NCI-H1436 treated with DMSO at 0.1 percent for 48 hours (cell line): ENCODE measurements at regions not wholly inside any gene's neighbourhood (a gene's known extent, or its start where the extent isn't known, plus 50 kb on each side); places are given as distances from the start of the nearest gene placed in this dataset.
"Not testable (repeated sequence)": the region's sequence is repeated elsewhere in the genome, so short reads cannot be mapped to it uniquely, and the experiment has no call there.

Experiments used
- DNase-seq: peaks from one replicate; lab custom pipeline; 2025; lab: John Stamatoyannopoulos, UW

DNA sequence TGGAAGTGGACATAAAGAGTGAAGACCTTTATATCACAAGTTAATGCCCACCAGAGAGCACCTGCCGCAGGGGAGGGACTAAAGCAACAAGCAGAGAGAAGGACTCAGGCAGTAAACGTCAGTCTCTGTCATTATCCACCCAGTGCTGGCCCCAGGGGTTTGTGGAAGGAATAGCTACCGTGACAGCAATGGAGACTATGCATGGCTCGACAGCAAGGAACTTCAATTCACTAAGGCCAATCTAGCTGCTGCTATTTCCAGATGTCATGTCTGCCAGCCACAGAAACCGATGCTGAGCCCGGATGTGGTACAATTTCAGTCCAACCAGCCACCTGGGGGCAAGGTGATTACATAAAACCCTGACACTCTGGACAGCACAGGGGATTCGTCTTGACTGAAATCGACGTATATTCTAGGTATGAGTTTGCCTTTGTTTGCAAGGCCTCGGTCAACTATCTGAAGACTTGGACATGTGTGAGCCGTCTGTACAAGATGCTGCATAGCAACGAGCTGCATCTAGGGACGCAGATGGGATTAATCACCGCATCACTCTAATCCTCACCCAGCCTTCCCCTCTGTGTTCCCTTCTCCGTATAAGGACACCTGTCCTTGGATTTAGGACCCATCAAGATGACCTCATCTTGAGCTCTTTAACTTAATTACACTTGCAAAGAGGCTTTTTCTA lies 154.1 kb upstream of the SH3BP4 start:
- DNase-seq: no peak

DNA sequence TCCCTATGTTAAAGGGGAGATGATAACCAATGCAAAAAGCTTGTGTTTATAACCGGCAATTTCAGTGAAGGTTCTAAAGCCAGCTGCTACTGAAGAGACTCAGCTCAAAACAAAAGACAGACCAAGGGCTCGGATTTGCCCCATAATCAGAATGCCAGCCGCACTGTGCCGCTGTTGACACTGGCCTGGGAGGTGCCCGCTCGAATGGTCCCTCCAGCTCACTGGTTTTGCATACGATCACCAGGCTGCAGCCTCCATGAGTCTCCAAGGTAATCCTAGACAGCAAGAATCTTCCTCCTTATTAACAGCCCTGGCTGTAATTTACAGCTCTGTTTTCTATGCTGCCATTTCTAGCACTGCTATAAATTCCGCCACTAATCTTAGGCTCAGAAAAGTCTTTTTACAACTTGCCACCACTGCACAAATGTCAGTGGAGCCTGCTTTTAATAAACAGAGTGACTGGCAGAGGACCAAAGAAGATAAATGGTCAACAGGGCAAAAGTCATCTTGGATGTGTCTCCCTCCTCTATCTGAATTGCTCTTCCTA lies 155.7 kb upstream of the SH3BP4 start:
- DNase-seq: no peak

GRCh38 chr2:234795272-234795920 lies 156.4 kb upstream of the SH3BP4 start:
- DNase-seq: no peak

GRCh38 chr2:234794866-234795265 lies 157.0 kb upstream of the SH3BP4 start:
- DNase-seq: no peak

- no peak for DNase-seq
Observed at GRCh38 chr2:234793212-234793785, 158.5 kb upstream of the SH3BP4 start.

GRCh38 chr2:234792621-234793022 lies 159.2 kb upstream of the SH3BP4 start:
- DNase-seq: no peak

- not testable (repeated sequence) for DNase-seq
Observed at GRCh38 chr2:234792096-234792495, 159.7 kb upstream of the SH3BP4 start.

DNA sequence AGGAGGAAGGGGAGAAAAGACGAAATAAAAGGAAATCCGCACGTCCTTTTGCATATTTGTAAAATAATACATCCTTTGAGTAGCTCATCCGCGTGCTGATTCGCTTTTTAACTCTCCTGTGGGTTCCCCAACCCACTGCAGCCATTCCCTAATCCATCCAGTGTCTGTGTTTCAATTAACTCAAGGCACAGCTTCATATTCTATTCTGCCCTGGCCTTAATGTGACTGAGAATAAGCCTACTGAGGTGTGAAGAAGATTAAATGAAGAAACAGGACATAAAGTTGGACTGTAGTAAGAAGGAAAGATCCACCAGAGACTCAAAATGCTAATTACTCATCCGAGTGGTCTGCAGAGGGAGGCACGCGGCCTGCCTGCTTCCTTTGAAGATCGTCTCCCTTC lies 161.4 kb upstream of the SH3BP4 start:
- no peak for DNase-seq

- DNase-seq: no peak
Observed at GRCh38 chr2:234789556-234790325, 162.1 kb upstream of the SH3BP4 start.

DNA sequence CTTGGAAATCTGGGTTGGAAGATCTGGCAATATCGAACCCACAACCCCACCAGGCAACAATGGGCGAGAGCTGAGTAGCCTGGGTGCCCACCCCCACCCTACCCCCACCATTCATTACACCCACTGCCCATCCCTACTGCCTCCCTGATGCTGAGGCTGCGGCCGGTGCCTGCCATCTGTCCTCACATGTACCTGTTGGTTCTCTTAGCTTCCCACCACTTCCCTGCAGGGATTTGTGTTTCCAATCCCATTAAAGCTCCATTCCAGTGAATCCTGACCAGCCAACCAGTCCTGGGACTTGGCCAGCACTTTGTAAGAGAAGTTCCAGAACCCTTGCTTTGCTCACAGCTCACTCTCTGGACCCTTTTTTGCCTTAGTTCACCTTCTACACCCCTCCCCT lies 163.0 kb upstream of the SH3BP4 start:
- DNase-seq: no peak

GRCh38 chr2:234788381-234788780 lies 163.4 kb upstream of the SH3BP4 start:
- no peak for DNase-seq

DNA sequence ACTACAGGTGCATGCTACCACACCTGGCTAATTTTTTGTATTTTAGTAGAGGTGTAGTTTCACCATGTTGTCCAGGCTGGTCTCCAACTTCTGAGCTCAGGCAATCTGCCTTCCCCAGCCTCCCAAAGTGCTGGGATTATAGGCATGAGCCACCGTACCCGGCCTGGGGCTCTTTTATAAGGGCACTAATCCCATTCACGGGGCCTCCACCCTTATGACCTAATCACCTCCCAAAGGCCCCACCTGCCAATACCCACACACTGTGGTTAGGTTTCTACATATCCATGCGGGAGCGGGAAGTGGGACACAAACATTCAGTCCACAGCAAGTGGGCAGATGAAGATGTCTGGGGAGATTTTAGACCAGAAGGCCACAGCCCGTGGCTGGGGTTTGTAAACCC lies 164.7 kb upstream of the SH3BP4 start:
- no peak for DNase-seq

GRCh38 chr2:234773764-234774409 lies 177.9 kb upstream of the SH3BP4 start:
- no peak for DNase-seq

DNA sequence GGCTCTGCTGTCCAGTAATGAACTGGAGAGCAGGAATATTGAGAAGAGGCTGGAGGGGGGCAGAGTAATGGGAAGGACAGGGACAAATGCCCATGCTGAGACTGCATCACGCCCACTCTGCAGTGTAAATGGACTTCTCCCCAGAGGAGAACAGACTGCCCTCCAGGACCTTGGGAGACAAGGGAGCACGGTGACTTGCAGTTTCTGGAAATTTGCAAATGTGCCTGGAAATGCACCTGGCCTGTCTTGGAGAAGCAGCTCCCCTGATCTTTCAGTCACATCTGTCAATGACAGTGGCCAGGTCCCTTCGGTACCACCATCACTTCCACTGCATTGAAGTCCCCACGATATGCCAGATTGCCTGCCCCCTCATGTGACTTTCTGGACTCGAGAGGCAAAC lies 178.7 kb upstream of the SH3BP4 start:
- no peak for DNase-seq

DNA sequence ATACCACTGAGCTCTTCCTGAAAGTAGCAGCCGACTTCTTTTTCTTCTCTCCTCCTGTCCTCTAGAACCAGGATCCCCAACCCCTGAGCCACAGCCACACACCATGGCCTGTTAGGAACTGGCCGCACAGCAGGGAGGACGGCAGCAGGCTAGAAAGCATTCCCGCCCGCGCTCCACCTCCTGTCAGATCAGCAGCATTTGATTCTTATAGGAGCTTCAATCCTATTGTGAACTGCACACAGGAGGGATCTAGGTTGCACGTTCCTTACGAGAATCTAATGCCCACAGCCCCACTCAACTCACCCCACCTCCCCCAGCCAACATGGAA lies 179.1 kb upstream of the SH3BP4 start:
- no peak for DNase-seq

GRCh38 chr2:234771980-234772732 lies 179.7 kb upstream of the SH3BP4 start:
- no peak for DNase-seq

DNA sequence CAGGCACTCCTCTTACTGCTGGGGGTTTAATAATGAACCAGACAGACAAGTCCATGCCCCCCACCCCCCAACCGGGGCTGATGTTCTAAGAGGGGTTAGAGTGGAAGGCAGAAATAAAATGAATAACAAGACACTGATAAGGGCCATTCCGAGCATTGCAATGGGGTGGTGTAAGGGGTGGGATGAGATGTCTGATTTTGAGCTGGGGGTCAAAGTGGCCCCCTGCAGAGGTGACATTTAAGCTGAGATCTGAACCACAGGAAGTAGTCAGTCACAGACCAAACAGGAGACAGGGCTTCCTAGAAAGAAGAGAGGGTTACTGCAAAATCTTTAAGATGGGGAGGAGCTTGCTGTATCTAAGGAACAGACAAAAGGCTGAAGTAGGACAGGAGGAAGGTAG lies 180.6 kb upstream of the SH3BP4 start:
- no peak for DNase-seq

DNA sequence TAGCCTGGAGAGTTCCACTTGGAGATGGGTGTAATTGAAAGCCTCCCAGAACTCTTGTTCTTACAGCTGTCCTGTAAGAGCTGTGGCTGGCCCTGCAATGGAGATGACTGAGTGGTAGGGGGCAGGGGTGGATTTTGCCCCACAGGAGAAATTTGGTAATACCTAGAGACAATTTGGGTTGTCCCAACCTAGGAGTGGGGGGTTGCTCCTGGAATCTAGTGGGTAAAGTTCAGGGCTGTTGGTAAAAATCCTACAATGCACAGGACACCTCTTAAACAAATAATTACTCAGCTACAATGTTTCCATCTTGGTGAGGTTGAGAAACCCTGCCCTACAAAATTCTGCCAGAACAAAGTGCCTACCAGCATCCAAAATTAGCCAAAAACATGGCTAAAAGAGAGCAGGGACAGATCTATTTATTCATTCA lies 181.1 kb upstream of the SH3BP4 start:
- DNase-seq: no peak

DNA sequence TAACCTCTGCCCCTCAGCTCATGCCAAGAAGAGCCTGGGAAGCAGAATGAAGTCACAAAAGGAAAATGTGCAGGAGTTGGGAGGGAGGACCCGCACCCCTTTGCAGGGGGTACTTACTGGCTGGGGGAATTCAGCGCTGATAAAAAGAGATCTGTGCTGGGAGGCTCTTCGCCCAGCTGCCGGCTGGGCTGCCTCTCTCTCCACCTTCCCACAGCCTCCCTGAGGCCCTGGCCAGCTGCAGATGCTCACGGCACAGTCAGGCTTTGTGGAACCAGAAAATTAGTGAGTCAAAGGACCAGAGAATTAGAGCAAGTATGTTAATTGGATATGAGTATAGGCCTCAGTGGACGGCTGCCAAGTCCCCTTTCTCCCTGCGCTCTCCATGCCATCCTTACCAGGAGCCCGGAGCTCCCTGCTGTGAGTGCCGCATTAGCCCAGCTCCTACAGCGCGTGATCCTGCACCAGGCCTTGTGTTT lies 181.7 kb upstream of the SH3BP4 start:
- peak; percentile 60 for DNase-seq

DNA sequence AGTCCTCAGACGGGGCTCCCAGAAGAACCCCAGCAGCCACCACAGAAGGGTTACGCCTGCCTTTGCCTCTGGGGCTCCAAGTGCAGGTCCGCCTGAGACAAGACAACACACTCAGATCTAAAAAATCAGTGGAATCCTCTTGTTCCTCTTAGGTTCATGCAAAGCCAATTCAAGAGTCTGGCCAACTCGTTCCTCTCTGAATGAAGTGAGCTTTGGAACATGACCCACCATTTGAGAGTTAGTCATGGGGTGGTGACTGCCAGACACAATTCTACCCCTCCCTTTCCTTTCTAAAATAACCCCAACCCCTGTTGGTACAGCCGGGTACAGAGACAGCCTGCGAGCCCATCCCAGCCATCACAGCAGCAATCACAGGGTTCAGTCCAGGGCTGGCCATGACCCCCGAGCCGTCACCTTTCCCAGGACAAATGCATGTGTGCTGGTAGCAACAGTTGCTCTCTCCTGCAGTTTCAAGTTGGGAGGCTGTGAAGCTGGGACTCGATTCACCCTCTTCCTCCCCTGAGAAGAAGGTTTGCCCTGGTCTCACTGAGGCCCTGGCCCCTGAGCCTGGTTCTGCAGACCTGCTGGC lies 183.1 kb upstream of the SH3BP4 start:
- no peak for DNase-seq

- no peak for DNase-seq
Observed at GRCh38 chr2:234765279-234765678, 186.5 kb upstream of the SH3BP4 start.
